HL-60 (cell line): ENCODE measurements at regions not wholly inside any gene's neighbourhood (a gene's known extent, or its start where the extent isn't known, plus 50 kb on each side); places are given as distances from the start of the nearest gene placed in this dataset.

Source experiments
- DNase-seq, 2 experiments: peaks; one replicate each; pipeline ENCODE4 v3.0.0-alpha.2; 2010 to 2020; ENCODE audit warnings: low read depth in 1 of 2, low spot score in 1 of 2
- H3K27ac ChIP-seq: fragments of 250-450 bp; sonication (Bioruptor Pico); replicated peaks from 2 replicates; pipeline ENCODE4 v1.5.1; 2020; ENCODE audit warnings: mild to moderate bottlenecking, moderate library complexity
- H3K27me3 ChIP-seq: fragments of 250-450 bp; sonication (Bioruptor Pico); 2 replicates; pipeline ENCODE4 v1.5.1; 2021; ENCODE audit warnings: mild to moderate bottlenecking, moderate library complexity; ENCODE audit not compliant: insufficient read depth, poor library complexity, severe bottlenecking
- H3K4me3 ChIP-seq: replicated peaks from 2 replicates; pipeline ENCODE4 v1.5.1; 2011; ENCODE audit warnings: mild to moderate bottlenecking, control low read depth, low read length; ENCODE audit not compliant: insufficient read depth
- GABPA ChIP-seq: IDR thresholded peaks from 2 replicates; pipeline ENCODE4 v1.6.1; 2012; ENCODE audit warnings: low read depth
- POLR2AphosphoS5 ChIP-seq: IDR thresholded peaks from 2 replicates; pipeline ENCODE4 v1.6.1; 2012; ENCODE audit warnings: low read depth
- SPI1 ChIP-seq: IDR thresholded peaks from 2 replicates; pipeline ENCODE4 v1.6.1; 2012; ENCODE audit warnings: low read depth, mild to moderate bottlenecking, borderline replicate concordance
- TF ChIP-seq, protein P1 (sequence below): IDR thresholded peaks from 2 replicates; pipeline ENCODE4 v1.6.1; 2012; ENCODE audit warnings: low read depth; ENCODE audit not compliant: insufficient replicate concordance
- TF ChIP-seq, protein P2 (sequence below): IDR thresholded peaks from one replicate; pipeline ENCODE4 v1.5.1; 2011; ENCODE audit warnings: low read length, control low read depth, inconsistent platforms; ENCODE audit not compliant: insufficient read depth

GRCh38 chr11:93054279-93054678 lies 84.8 kb downstream of the MTNR1B start:
- no peak for DNase-seq
- TF ChIP-seq, protein P1, sequence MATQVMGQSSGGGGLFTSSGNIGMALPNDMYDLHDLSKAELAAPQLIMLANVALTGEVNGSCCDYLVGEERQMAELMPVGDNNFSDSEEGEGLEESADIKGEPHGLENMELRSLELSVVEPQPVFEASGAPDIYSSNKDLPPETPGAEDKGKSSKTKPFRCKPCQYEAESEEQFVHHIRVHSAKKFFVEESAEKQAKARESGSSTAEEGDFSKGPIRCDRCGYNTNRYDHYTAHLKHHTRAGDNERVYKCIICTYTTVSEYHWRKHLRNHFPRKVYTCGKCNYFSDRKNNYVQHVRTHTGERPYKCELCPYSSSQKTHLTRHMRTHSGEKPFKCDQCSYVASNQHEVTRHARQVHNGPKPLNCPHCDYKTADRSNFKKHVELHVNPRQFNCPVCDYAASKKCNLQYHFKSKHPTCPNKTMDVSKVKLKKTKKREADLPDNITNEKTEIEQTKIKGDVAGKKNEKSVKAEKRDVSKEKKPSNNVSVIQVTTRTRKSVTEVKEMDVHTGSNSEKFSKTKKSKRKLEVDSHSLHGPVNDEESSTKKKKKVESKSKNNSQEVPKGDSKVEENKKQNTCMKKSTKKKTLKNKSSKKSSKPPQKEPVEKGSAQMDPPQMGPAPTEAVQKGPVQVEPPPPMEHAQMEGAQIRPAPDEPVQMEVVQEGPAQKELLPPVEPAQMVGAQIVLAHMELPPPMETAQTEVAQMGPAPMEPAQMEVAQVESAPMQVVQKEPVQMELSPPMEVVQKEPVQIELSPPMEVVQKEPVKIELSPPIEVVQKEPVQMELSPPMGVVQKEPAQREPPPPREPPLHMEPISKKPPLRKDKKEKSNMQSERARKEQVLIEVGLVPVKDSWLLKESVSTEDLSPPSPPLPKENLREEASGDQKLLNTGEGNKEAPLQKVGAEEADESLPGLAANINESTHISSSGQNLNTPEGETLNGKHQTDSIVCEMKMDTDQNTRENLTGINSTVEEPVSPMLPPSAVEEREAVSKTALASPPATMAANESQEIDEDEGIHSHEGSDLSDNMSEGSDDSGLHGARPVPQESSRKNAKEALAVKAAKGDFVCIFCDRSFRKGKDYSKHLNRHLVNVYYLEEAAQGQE = no peak
- no peak for TF ChIP-seq SPI1
- TF ChIP-seq POLR2AphosphoS5 = no peak
- TF ChIP-seq, protein P2, sequence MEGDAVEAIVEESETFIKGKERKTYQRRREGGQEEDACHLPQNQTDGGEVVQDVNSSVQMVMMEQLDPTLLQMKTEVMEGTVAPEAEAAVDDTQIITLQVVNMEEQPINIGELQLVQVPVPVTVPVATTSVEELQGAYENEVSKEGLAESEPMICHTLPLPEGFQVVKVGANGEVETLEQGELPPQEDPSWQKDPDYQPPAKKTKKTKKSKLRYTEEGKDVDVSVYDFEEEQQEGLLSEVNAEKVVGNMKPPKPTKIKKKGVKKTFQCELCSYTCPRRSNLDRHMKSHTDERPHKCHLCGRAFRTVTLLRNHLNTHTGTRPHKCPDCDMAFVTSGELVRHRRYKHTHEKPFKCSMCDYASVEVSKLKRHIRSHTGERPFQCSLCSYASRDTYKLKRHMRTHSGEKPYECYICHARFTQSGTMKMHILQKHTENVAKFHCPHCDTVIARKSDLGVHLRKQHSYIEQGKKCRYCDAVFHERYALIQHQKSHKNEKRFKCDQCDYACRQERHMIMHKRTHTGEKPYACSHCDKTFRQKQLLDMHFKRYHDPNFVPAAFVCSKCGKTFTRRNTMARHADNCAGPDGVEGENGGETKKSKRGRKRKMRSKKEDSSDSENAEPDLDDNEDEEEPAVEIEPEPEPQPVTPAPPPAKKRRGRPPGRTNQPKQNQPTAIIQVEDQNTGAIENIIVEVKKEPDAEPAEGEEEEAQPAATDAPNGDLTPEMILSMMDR = no peak
- no peak for TF ChIP-seq GABPA
- H3K27me3 ChIP-seq = no peaks in the 10 kb centered on the region
- H3K27ac ChIP-seq = no peak overlapping the region
- no peak overlapping the region for H3K4me3 ChIP-seq

DNA sequence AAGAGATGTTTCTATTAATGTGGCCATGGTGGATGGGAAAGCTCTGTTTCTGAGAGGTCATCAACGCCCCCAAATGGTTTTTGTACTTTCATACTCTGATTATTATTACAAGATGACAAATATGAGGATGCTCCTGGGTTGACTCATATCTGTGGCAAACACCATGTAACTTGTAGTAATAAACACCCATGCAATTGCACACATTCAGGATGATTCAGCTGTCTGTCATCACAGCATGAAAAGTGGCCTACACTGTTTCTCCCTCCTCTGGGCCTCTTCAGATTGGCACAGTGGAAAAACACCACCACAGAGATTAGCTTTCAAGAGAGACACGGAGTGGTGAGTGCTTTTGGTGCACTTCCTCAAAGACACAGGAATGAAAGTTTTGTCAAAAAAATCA lies 85.4 kb downstream of the MTNR1B start:
- TF ChIP-seq, protein P2 = no peak
- TF ChIP-seq POLR2AphosphoS5 (no peak), GABPA (no peak), SPI1 (no peak)
- TF ChIP-seq, protein P1 = no peak
- H3K4me3 ChIP-seq = no peak overlapping the region
- DNase-seq = no peak
- H3K27ac ChIP-seq = no peak overlapping the region
- no peaks in the 10 kb centered on the region for H3K27me3 ChIP-seq

DNA sequence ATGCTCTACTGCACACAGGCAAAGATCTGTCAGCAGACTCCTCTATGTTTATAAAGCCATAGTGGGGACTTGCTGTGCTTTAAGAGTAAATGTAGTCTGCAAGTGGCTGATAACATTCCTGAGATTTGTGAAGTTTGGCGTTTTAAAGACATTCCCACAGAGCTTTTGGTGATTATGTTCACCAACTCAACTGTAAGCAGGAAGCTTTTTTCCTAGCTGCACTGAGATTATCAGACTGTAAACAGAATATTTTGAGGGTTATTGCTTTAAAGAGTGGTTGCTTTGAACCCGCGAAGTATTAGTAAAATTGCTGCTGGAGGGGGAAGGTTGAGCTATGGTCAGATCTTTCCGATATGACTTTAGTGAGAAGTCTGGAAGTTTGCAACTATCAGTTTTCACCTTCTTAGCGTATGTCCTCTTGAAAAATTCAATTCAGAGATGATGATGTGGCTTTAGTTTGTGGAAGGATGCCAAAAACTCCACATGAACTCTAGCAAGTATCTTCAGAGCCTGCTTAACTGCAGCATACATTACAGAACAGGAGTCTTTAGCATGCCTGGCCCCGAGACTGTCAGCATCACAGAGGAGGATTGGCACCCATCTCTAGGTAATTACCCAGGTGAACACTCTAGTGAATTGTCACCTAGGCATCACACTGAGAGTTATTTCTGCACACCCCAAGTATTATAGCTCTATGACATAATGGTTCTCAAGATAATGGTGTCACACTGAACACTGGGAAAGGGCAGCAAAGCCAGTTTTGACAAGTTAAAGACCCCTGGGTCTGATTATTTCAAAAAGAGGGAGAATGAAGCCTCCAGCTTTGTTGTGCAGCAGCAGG lies 89.9 kb downstream of the MTNR1B start:
- TF ChIP-seq SPI1 = no peak
- no peak for TF ChIP-seq POLR2AphosphoS5
- TF ChIP-seq, protein P1 = no peak
- no peak for TF ChIP-seq GABPA
- TF ChIP-seq, protein P2 = no peak
- no peak for DNase-seq
- Histone ChIP-seq H3K4me3 (no peak overlapping the region), H3K27me3 (no peaks in the 10 kb centered on the region), H3K27ac (no peak overlapping the region)
